HG03196 (cell line): ENCODE measurements at regions not wholly inside any gene's neighbourhood (a gene's known extent, or its start where the extent isn't known, plus 50 kb on each side); places are given as distances from the start of the nearest gene placed in this dataset.
A peak's percentile ranks its signal among the peaks of the same experiment; 100 is the strongest.
"Not testable (repeated sequence)": the region's sequence is repeated elsewhere in the genome, so short reads cannot be mapped to it uniquely, and the experiment has no call there.

Source experiments
- ATAC-seq: cut with Tn5 transposase; IDR thresholded peaks from one replicate; pipeline ENCODE4 v1.9.1; 2021; ENCODE audit not compliant: unreplicated experiment

- ATAC-seq: no peak
These were observed 116.6 kb upstream of the CST7 start for GRCh38 chr20:24832518-24832917.

GRCh38 chr20:24833592-24833991, 115.5 kb upstream of the CST7 start:
- no peak for ATAC-seq

GRCh38 chr20:24834310-24834709, 114.8 kb upstream of the CST7 start:
- ATAC-seq: no peak

- ATAC-seq: no peak
These were observed 113.9 kb upstream of the CST7 start for GRCh38 chr20:24835195-24835594.

- ATAC-seq: no peak
These were observed 113.0 kb upstream of the CST7 start for GRCh38 chr20:24836041-24836533.

- ATAC-seq: no peak
These were observed 112.3 kb upstream of the CST7 start for GRCh38 chr20:24836661-24837299.

GRCh38 chr20:24837781-24838450, 111.2 kb upstream of the CST7 start:
- no peak for ATAC-seq

- ATAC-seq: no peak
These were observed 110.2 kb upstream of the CST7 start for GRCh38 chr20:24838546-24839535.

GRCh38 chr20:24840121-24840713, 108.9 kb upstream of the CST7 start:
- ATAC-seq: peak; percentile 29

- no peak for ATAC-seq
These were observed 106.7 kb upstream of the CST7 start for GRCh38 chr20:24842274-24842917.

GRCh38 chr20:24842918-24843715, 106.0 kb upstream of the CST7 start:
- peak; percentile 91 for ATAC-seq

- ATAC-seq: no peak
These were observed 98.9 kb upstream of the CST7 start for GRCh38 chr20:24850176-24850575.

GRCh38 chr20:24851346-24852019, 97.6 kb upstream of the CST7 start:
- no peak for ATAC-seq

- no peak for ATAC-seq
These were observed 95.2 kb upstream of the CST7 start for GRCh38 chr20:24853916-24854315.

GRCh38 chr20:24855848-24856247, 93.2 kb upstream of the CST7 start:
- no peak for ATAC-seq

- not testable (repeated sequence) for ATAC-seq
These were observed 90.6 kb upstream of the CST7 start for GRCh38 chr20:24858500-24858899.

GRCh38 chr20:24859539-24859938, 89.5 kb upstream of the CST7 start:
- no peak for ATAC-seq

GRCh38 chr20:24862186-24862585, 86.9 kb upstream of the CST7 start:
- no peak for ATAC-seq

GRCh38 chr20:24862606-24863005, 86.5 kb upstream of the CST7 start:
- ATAC-seq: no peak
